GM12878 (cell line): ENCODE measurements at regions not wholly inside any gene's neighbourhood (a gene's known extent, or its start where the extent isn't known, plus 50 kb on each side); places are given as distances from the start of the nearest gene placed in this dataset.

Source experiments
- ATAC-seq: fragments of 200-7000 bp; cut with Tn5 transposase; 3 replicates; pipeline ENCODE4 v1.9.1; 2020; ENCODE audit warnings: mild to moderate bottlenecking, moderate library complexity
- BruUV-seq: library from RNA; stranded (reverse); fragments of 400-500 nt; replicated peaks from 2 replicates; lab custom pipeline; 2021; lab: Mats Ljungman, UMichigan
- CTCF ChIA-PET: fragments of 300-600 bp; sonication (Branson Sonifier 250); formaldehyde crosslinking; extraction: SDS; loops from one replicate; lab custom pipeline; 2021; ENCODE audit warnings: inconsistent platforms; lab: Yijun Ruan, JAX
- POLR2A ChIA-PET: fragments of 350-600 bp; formaldehyde crosslinking; extraction: SDS; loops from one replicate; lab custom pipeline; 2021; ENCODE audit warnings: inconsistent platforms; lab: Charles Lee
- RAD21 ChIA-PET: fragments of 300-600 bp; sonication (Branson Sonifier 250); formaldehyde crosslinking; loops from one replicate; lab custom pipeline; 2023; ENCODE audit warnings: antibody characterized with exemption; ENCODE audit not compliant: unreplicated experiment; lab: Charles Lee
- SMC1A ChIA-PET: fragments of 300-600 bp; sonication (Branson Sonifier 250); formaldehyde crosslinking; loops from one replicate; lab custom pipeline; 2023; ENCODE audit not compliant: unreplicated experiment, uncharacterized antibody; lab: Charles Lee
- DNase-seq: peaks from one replicate; pipeline ENCODE4 v3.0.0-alpha.2; 2011; ENCODE audit warnings: low read depth, low spot score
- FAIRE-seq: peaks from 3 replicates; lab custom pipeline; 2011; peaks lifted over from hg19 to GRCh38; lab: Jason Lieb, UNC
- H2AFZ ChIP-seq: 2 replicates; pipeline ENCODE4 v1.6.0; 2011; ENCODE audit warnings: low read depth, low read length, control low read depth; ENCODE audit not compliant: control insufficient read depth
- H3K27ac ChIP-seq: 2 replicates; pipeline ENCODE4 v1.5.1; 2011; ENCODE audit warnings: control low read depth; ENCODE audit not compliant: control insufficient read depth, insufficient read depth
- H3K27me3 ChIP-seq, 2 experiments: replicated peaks in 1 of 2; 2 replicates each; pipeline versions ENCODE4 v1.6.0 to v1.6.1; 2011; ENCODE audit warnings: low read length in 1 of 2; ENCODE audit not compliant: control insufficient read depth in 2 of 2, insufficient read depth in 2 of 2
- H3K36me3 ChIP-seq, 2 experiments: 2 replicates each; pipeline ENCODE4 v1.5.1; 2011; ENCODE audit warnings: low read length in 1 of 2; ENCODE audit not compliant: control insufficient read depth in 2 of 2, insufficient read depth in 2 of 2
- H3K4me1 ChIP-seq: 2 replicates; pipeline ENCODE4 v1.6.1; 2011; ENCODE audit warnings: mild to moderate bottlenecking, low read length, moderate library complexity, mixed read lengths; ENCODE audit not compliant: control insufficient read depth, insufficient read depth
- H3K4me2 ChIP-seq: 2 replicates; pipeline ENCODE4 v1.6.0; 2011; ENCODE audit warnings: control low read depth; ENCODE audit not compliant: control insufficient read depth, insufficient read depth
- H3K4me3 ChIP-seq: fragments of 200-600 bp; sonication (generic); 2 replicates; pipeline ENCODE4 v1.5.1; 2016
- H3K79me2 ChIP-seq: 2 replicates; pipeline ENCODE4 v1.6.0; 2011; ENCODE audit warnings: low read length; ENCODE audit not compliant: control insufficient read depth, insufficient read depth
- H3K9ac ChIP-seq: 2 replicates; pipeline ENCODE4 v1.8.0; 2011; ENCODE audit warnings: low read length, control low read depth, mixed read lengths; ENCODE audit not compliant: control insufficient read depth, insufficient read depth
- H3K9me3 ChIP-seq: replicated peaks from 3 replicates; pipeline ENCODE4 v1.5.1; 2011; ENCODE audit warnings: mild to moderate bottlenecking, low read length; ENCODE audit not compliant: control insufficient read depth, insufficient read depth
- H4K20me1 ChIP-seq: 2 replicates; pipeline ENCODE4 v1.6.0; 2011; ENCODE audit not compliant: control insufficient read depth, insufficient read depth
- ATF7 ChIP-seq: fragments of 450-650 bp; IDR thresholded peaks from 2 replicates; pipeline ENCODE4 v1.6.1; 2016; ENCODE audit warnings: low read depth, mild to moderate bottlenecking
- CBX3 ChIP-seq: fragments of 200-600 bp; sonication (generic); IDR thresholded peaks from 2 replicates; pipeline ENCODE4 v1.6.1; 2016; ENCODE audit warnings: low read depth, borderline replicate concordance
- DPF2 ChIP-seq: fragments of 450-650 bp; IDR thresholded peaks from 2 replicates; pipeline ENCODE4 v1.6.1; 2017; ENCODE audit warnings: mild to moderate bottlenecking
- EP300 ChIP-seq, 2 experiments: fragments of 150-350 bp in 1 of 2; IDR thresholded peaks; 2 replicates each; pipeline ENCODE4 v1.6.1; 2011 to 2012; ENCODE audit warnings: low read depth in 2 of 2, low read length in 2 of 2, borderline replicate concordance in 1 of 2, improper control_type of control experiment in 1 of 2, inconsistent platforms in 1 of 2; ENCODE audit not compliant: control insufficient read depth in 1 of 2
- FOXK2 ChIP-seq: fragments of 450-650 bp; IDR thresholded peaks from 2 replicates; pipeline ENCODE4 v1.6.1; 2017; ENCODE audit warnings: mild to moderate bottlenecking, moderate library complexity
- FOXM1 ChIP-seq: IDR thresholded peaks from 2 replicates; pipeline ENCODE4 v1.6.1; 2012; ENCODE audit warnings: low read depth, mild to moderate bottlenecking, inconsistent platforms, low read length, moderate library complexity
- GATAD2B ChIP-seq: fragments of 450-650 bp; conservative IDR thresholded peaks from 2 replicates; pipeline ENCODE4 v1.6.1; 2017; ENCODE audit warnings: low read depth, mild to moderate bottlenecking, moderate library complexity
- JUND ChIP-seq: IDR thresholded peaks from 2 replicates; pipeline ENCODE4 v1.6.1; 2012; ENCODE audit warnings: low read depth, mild to moderate bottlenecking, low read length, improper control_type of control experiment, moderate library complexity
- KAT2A ChIP-seq: conservative IDR thresholded peaks from 2 replicates; pipeline ENCODE4 v1.6.1; 2011; ENCODE audit warnings: low read depth, low read length; ENCODE audit not compliant: control insufficient read depth
- LARP7 ChIP-seq: fragments of 450-650 bp; IDR thresholded peaks from 2 replicates; pipeline ENCODE4 v1.6.1; 2017; ENCODE audit warnings: mild to moderate bottlenecking
- MXI1 ChIP-seq: fragments of 150-350 bp; IDR thresholded peaks from 2 replicates; pipeline ENCODE4 v1.6.1; 2011; ENCODE audit warnings: low read depth, mild to moderate bottlenecking, inconsistent platforms, low read length, improper control_type of control experiment
- RUNX3 ChIP-seq: IDR thresholded peaks from 2 replicates; pipeline ENCODE4 v1.6.1; 2012; ENCODE audit warnings: low read length, inconsistent platforms
- SPI1 ChIP-seq: IDR thresholded peaks from 2 replicates; pipeline ENCODE4 v1.6.1; 2011; ENCODE audit warnings: low read depth, mild to moderate bottlenecking, low read length, moderate library complexity, borderline replicate concordance; ENCODE audit not compliant: insufficient read depth
- TBL1XR1 ChIP-seq: IDR thresholded peaks from 2 replicates; pipeline ENCODE4 v1.6.1; 2012; ENCODE audit warnings: low read depth, low read length, improper control_type of control experiment
- ZBED1 ChIP-seq: IDR thresholded peaks from 2 replicates; pipeline ENCODE4 v1.6.1; 2016; ENCODE audit warnings: borderline replicate concordance
- ZNF384 ChIP-seq: IDR thresholded peaks from 2 replicates; pipeline ENCODE4 v1.6.1; 2012; ENCODE audit warnings: low read depth, mild to moderate bottlenecking, low read length, improper control_type of control experiment, borderline replicate concordance
- WGBS: methylation state at CpG from one replicate; pipeline ENCODE4 v1.1.6; 2016; ENCODE audit warnings: low lambda C conversion rate; ENCODE audit not compliant: insufficient replicate concordance, insufficient coverage; ENCODE audit errors: missing lambda C conversion rate; 5-methylcytosine and 5-hydroxymethylcytosine counted together
- in situ Hi-C: fragments of 300-500 bp; cut with MboI; formaldehyde crosslinking; loops from 9 replicates; pipeline ENCODE4 v1.14.3; 2018; ENCODE audit warnings: mixed read lengths
- intact Hi-C: fragments of 100-400 bp; cut with micrococcal nuclease; formaldehyde crosslinking; loops from one replicate; pipeline ENCODE4 v1.14.2; 2022; ENCODE audit not compliant: unreplicated experiment
- TF ChIP-seq, protein P1 (sequence below): fragments of 450-650 bp; IDR thresholded peaks from 2 replicates; pipeline ENCODE4 v1.6.1; 2017; ENCODE audit warnings: borderline replicate concordance
- TF ChIP-seq, protein P2 (sequence below): IDR thresholded peaks from 2 replicates; pipeline ENCODE4 v1.6.1; 2011; ENCODE audit warnings: low read depth, low read length, improper control_type of control experiment, borderline replicate concordance
- TF ChIP-seq, protein P3 (sequence below): IDR thresholded peaks from 2 replicates; pipeline ENCODE4 v1.6.1; 2011; ENCODE audit warnings: mild to moderate bottlenecking, low read depth, low read length, moderate library complexity; ENCODE audit not compliant: insufficient replicate concordance

DNA sequence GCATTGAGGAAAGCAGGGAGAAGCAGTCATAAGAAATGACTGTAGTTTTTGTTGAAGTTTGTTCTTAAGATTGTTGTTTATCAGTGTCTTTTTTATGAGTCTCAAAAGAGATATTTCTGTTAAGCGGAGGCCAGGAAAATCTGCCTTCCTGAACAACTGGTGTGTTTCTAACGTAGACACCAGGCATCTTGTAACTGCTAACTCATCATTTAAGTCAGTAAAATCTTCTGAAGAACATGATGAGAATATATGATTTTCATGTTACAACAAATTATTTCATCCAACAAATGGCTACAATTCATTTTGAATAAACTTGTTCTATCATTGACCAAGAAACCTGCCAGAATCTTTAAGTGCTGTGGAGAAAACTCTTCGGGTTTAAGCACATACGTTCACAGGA, 84.0 kb downstream of the RPS12 start:
- intact Hi-C loops (no loop called here), in situ Hi-C loops (no loop called here)
- ChIA-PET RAD21 (no interaction called here), POLR2A (no interaction called here), CTCF (interaction anchor here (0.6 kb wide), 1 partner anchor 75 kb away, joined by 3 read pairs; no protein-coding TSS in a partner anchor), SMC1A (no interaction called here)
- no peak for DNase-seq
- 48% methylated on average over 4 of the region's 4 CpGs for WGBS
- Histone ChIP-seq H3K36me3 (no peaks in the 10 kb centered on the region), H3K79me2 (no peaks in the 10 kb centered on the region), H4K20me1 (no peaks in the 10 kb centered on the region), H3K4me2 (no peak overlapping the region), H3K9ac (no peak overlapping the region), H2AFZ (no peak overlapping the region), H3K27ac (no peak overlapping the region), H3K9me3 (no peaks in the 10 kb centered on the region), H3K4me3 (no peak overlapping the region), H3K27me3 (peaks cover 0 to 3% of the 10 kb centered on the region in 2 experiments; a peak in 1 of 4 replicates), H3K4me1 (no peaks in the 10 kb centered on the region)
- no TSS peak for BruUV-seq
- no peak for FAIRE-seq
- TF ChIP-seq JUND (no peak), GATAD2B (no peak), KAT2A (no peak), LARP7 (no peak), FOXM1 (no peak), ZBED1 (no peak), CBX3 (no peak), DPF2 (no peak), ZNF384 (no peak), FOXK2 (no peak), RUNX3 (no peak), EP300 (IDR thresholded peaks at IDR 0.05; ENCODE audit: borderline replicate concordance in 1 of 2, control insufficient read depth in 1 of 2, low read depth in 2 of 2, low read length in 2 of 2) (no peak), MXI1 (no peak), ATF7 (no peak), TBL1XR1 (no peak), SPI1 (no peak)
- TF ChIP-seq, protein P1, sequence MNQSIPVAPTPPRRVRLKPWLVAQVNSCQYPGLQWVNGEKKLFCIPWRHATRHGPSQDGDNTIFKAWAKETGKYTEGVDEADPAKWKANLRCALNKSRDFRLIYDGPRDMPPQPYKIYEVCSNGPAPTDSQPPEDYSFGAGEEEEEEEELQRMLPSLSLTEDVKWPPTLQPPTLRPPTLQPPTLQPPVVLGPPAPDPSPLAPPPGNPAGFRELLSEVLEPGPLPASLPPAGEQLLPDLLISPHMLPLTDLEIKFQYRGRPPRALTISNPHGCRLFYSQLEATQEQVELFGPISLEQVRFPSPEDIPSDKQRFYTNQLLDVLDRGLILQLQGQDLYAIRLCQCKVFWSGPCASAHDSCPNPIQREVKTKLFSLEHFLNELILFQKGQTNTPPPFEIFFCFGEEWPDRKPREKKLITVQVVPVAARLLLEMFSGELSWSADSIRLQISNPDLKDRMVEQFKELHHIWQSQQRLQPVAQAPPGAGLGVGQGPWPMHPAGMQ: no peak
- TF ChIP-seq, protein P2, sequence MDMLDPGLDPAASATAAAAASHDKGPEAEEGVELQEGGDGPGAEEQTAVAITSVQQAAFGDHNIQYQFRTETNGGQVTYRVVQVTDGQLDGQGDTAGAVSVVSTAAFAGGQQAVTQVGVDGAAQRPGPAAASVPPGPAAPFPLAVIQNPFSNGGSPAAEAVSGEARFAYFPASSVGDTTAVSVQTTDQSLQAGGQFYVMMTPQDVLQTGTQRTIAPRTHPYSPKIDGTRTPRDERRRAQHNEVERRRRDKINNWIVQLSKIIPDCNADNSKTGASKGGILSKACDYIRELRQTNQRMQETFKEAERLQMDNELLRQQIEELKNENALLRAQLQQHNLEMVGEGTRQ: no peak
- TF ChIP-seq, protein P3, sequence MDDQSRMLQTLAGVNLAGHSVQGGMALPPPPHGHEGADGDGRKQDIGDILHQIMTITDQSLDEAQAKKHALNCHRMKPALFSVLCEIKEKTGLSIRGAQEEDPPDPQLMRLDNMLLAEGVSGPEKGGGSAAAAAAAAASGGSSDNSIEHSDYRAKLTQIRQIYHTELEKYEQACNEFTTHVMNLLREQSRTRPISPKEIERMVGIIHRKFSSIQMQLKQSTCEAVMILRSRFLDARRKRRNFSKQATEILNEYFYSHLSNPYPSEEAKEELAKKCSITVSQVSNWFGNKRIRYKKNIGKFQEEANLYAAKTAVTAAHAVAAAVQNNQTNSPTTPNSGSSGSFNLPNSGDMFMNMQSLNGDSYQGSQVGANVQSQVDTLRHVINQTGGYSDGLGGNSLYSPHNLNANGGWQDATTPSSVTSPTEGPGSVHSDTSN: no peak
- no peak for ATAC-seq
